ENCODE measurements at regions not wholly inside any gene's neighbourhood (a gene's known extent, or its start where the extent isn't known, plus 50 kb on each side); places are given as distances from the start of the nearest gene placed in this dataset.

DNA sequence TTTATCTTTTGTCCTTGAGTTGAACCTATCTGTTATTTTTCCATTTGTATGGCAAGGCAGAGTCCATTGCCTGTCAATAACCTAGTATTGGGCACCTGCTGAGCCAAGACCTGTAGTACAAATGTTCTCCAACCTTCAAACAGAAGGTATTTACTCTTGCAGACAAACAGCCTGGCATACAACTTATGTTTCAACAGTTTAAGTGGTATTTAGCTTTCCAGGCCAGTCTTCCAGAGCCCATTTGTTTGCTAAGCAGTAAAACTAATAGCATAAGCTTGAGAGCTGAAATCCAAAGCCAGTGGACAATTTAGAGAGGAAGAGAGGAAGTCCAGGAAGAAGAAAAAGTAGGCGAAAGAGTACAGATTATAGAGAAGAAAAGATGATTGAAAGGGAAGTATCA, 979.3 kb downstream of the GLUD2 start:
- TF ChIP-seq POLR2AphosphoS5 (IDR thresholded peaks at IDR 0.05; ENCODE audit: low read depth, low read length), result no peak
- no peak for TF ChIP-seq SIN3A (IDR thresholded peaks at IDR 0.05; ENCODE audit: borderline replicate concordance, insufficient read depth, low read length)
- no peak for TF ChIP-seq TAF1 (IDR thresholded peaks at IDR 0.05; ENCODE audit: borderline replicate concordance, insufficient read depth, low read length)
- TF ChIP-seq, protein P1, sequence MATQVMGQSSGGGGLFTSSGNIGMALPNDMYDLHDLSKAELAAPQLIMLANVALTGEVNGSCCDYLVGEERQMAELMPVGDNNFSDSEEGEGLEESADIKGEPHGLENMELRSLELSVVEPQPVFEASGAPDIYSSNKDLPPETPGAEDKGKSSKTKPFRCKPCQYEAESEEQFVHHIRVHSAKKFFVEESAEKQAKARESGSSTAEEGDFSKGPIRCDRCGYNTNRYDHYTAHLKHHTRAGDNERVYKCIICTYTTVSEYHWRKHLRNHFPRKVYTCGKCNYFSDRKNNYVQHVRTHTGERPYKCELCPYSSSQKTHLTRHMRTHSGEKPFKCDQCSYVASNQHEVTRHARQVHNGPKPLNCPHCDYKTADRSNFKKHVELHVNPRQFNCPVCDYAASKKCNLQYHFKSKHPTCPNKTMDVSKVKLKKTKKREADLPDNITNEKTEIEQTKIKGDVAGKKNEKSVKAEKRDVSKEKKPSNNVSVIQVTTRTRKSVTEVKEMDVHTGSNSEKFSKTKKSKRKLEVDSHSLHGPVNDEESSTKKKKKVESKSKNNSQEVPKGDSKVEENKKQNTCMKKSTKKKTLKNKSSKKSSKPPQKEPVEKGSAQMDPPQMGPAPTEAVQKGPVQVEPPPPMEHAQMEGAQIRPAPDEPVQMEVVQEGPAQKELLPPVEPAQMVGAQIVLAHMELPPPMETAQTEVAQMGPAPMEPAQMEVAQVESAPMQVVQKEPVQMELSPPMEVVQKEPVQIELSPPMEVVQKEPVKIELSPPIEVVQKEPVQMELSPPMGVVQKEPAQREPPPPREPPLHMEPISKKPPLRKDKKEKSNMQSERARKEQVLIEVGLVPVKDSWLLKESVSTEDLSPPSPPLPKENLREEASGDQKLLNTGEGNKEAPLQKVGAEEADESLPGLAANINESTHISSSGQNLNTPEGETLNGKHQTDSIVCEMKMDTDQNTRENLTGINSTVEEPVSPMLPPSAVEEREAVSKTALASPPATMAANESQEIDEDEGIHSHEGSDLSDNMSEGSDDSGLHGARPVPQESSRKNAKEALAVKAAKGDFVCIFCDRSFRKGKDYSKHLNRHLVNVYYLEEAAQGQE (IDR thresholded peaks at IDR 0.05; ENCODE audit: insufficient read depth in 1 of 2, low read depth in 2 of 2, low read length in 2 of 2), result no peak
- no peak for TF ChIP-seq FOXP2 (optimal IDR thresholded peaks at IDR 0.05; ENCODE audit: borderline replicate concordance, extremely low read depth, extremely low read length, insufficient read depth)

DNA sequence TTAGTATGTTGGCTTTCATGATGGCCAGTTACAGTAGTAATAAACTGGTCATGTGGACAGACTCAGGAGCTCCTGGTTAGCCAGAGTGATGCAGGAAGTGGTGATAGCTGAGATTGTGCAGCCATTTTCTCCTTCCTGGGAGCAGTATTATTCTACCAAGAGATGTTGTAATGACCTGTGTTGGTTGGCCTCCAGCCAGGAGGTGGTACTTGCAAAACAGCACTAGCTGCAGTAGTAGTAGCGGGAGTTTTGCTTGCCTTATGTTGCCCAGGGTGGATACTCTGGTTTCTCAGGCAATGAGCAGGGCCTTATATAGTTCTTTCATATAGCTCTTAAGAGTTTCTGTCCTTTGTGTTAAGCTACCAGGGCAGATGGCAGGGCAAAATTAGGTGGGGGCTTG, 998.8 kb downstream of the GLUD2 start:
- no peak for TF ChIP-seq TAF1 (IDR thresholded peaks at IDR 0.05; ENCODE audit: borderline replicate concordance, insufficient read depth, low read length)
- TF ChIP-seq SIN3A (IDR thresholded peaks at IDR 0.05; ENCODE audit: borderline replicate concordance, insufficient read depth, low read length), result no peak
- no peak for TF ChIP-seq POLR2AphosphoS5 (IDR thresholded peaks at IDR 0.05; ENCODE audit: low read depth, low read length)
- TF ChIP-seq, protein P1 (IDR thresholded peaks at IDR 0.05; ENCODE audit: insufficient read depth in 1 of 2, low read depth in 2 of 2, low read length in 2 of 2), result no peak
- TF ChIP-seq FOXP2 (optimal IDR thresholded peaks at IDR 0.05; ENCODE audit: borderline replicate concordance, extremely low read depth, extremely low read length, insufficient read depth), result no peak

DNA sequence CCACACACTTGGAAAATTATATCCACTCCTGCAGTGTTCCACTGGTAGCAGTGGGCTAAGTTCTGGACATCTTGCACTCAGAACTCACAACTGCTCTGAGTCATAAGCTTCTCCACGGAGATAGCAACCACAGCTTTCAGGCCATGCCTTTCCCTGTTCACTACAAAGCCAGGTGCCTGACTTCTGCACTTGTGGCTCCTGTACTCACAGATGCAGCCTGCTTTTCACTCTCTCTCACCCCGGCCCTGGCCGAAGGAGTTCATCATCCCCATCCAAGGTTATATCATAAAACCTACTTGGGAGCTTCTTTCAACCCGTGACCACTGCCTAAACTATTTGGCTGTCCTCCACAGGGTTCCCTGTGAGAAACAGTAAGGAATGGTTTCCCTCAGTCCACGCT, 999.4 kb downstream of the GLUD2 start:
- TF ChIP-seq TAF1 (IDR thresholded peaks at IDR 0.05; ENCODE audit: borderline replicate concordance, insufficient read depth, low read length) (no peak), POLR2AphosphoS5 (IDR thresholded peaks at IDR 0.05; ENCODE audit: low read depth, low read length) (no peak), SIN3A (IDR thresholded peaks at IDR 0.05; ENCODE audit: borderline replicate concordance, insufficient read depth, low read length) (no peak), FOXP2 (optimal IDR thresholded peaks at IDR 0.05; ENCODE audit: borderline replicate concordance, extremely low read depth, extremely low read length, insufficient read depth) (no peak)
- TF ChIP-seq, protein P1 (IDR thresholded peaks at IDR 0.05; ENCODE audit: insufficient read depth in 1 of 2, low read depth in 2 of 2, low read length in 2 of 2), result no peak

DNA sequence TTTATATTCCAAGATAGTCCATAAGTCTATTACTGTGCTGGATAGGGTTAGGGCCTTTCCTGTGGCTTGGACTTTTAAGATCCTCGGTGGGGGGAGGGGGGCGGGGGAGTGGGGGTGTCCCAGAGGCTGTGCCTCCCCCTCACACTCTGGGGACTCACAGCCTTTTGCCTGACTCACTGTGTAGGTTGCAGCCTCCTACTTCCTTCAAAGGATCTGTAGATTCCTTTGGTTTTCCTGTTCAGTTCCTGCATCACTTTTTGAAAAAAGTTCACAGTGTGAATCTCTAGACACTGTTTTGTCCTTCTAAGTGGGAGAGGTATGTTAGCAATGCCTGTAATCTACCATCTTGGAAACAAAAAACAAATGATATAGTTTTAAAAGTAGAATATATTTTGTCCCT, 999.9 kb downstream of the GLUD2 start:
- TF ChIP-seq, protein P1 (IDR thresholded peaks at IDR 0.05; ENCODE audit: insufficient read depth in 1 of 2, low read depth in 2 of 2, low read length in 2 of 2), result no peak
- TF ChIP-seq POLR2AphosphoS5 (IDR thresholded peaks at IDR 0.05; ENCODE audit: low read depth, low read length), result no peak
- TF ChIP-seq FOXP2 (optimal IDR thresholded peaks at IDR 0.05; ENCODE audit: borderline replicate concordance, extremely low read depth, extremely low read length, insufficient read depth), result no peak

DNA sequence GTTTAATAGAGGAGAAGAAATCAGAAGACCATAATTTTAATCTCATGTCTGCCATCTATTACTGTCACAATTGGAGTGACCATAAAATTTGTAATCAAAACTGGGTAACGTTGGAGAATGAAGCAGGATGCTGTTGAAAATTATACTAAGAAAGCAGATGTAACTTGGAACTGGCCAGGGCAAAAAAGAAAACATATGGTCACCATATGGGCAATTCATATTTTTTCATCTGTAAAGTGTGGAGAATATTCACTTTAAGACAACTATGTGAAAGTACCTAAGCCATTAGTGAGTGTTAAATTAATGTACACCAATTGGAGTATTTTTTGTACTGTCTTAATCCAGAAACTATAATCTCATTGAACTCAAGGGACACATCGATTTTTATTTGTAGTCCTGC, 1008.0 kb downstream of the GLUD2 start:
- TF ChIP-seq SIN3A (IDR thresholded peaks at IDR 0.05; ENCODE audit: borderline replicate concordance, insufficient read depth, low read length) (no peak), POLR2AphosphoS5 (IDR thresholded peaks at IDR 0.05; ENCODE audit: low read depth, low read length) (no peak), FOXP2 (optimal IDR thresholded peaks at IDR 0.05; ENCODE audit: borderline replicate concordance, extremely low read depth, extremely low read length, insufficient read depth) (no peak), TAF1 (IDR thresholded peaks at IDR 0.05; ENCODE audit: borderline replicate concordance, insufficient read depth, low read length) (no peak)
- TF ChIP-seq, protein P1 (IDR thresholded peaks at IDR 0.05; ENCODE audit: insufficient read depth in 1 of 2, low read depth in 2 of 2, low read length in 2 of 2), result no peak

Data from PFSK-1 (cell line).